Endothelial cell of umbilical vein (primary cell): ENCODE measurements at regions not wholly inside any gene's neighbourhood (a gene's known extent, or its start where the extent isn't known, plus 50 kb on each side); places are given as distances from the start of the nearest gene placed in this dataset.

Experiments
- EZH2 ChIP-seq: IDR thresholded peaks from 2 replicates; pipeline ENCODE4 v1.6.1; 2012; ENCODE audit warnings: borderline replicate concordance, low read depth, mild to moderate bottlenecking, moderate library complexity, low read length, inconsistent platforms; ENCODE audit not compliant: severe bottlenecking
- FOS ChIP-seq: IDR thresholded peaks from 2 replicates; pipeline ENCODE4 v1.6.1; 2011; ENCODE audit warnings: mild to moderate bottlenecking, low read length, moderate library complexity, borderline replicate concordance; ENCODE audit not compliant: insufficient read depth
- GATA2 ChIP-seq: IDR thresholded peaks from 2 replicates; pipeline ENCODE4 v1.7.0; 2011; ENCODE audit warnings: low read depth, mild to moderate bottlenecking, moderate library complexity, mixed read lengths, low read length; ENCODE audit not compliant: insufficient read length, insufficient read depth
- JUN ChIP-seq: IDR thresholded peaks from 2 replicates; pipeline ENCODE4 v1.6.1; 2011; ENCODE audit warnings: borderline replicate concordance, low read depth; ENCODE audit not compliant: insufficient read length, insufficient read depth
- MYC ChIP-seq: IDR thresholded peaks from one replicate; pipeline ENCODE4 v1.6.1; 2011; ENCODE audit warnings: mild to moderate bottlenecking, low read depth, low read length
- POLR2A ChIP-seq: IDR thresholded peaks from 2 replicates; pipeline ENCODE4 v1.6.1; 2012; ENCODE audit warnings: low read depth, mild to moderate bottlenecking, control low read depth, low read length
- POLR2AphosphoS5 ChIP-seq: IDR thresholded peaks from 2 replicates; pipeline ENCODE4 v1.6.1; 2012; ENCODE audit warnings: low read depth, mild to moderate bottlenecking, control low read depth, low read length, moderate library complexity; ENCODE audit not compliant: insufficient read depth
- TF ChIP-seq, protein P1 (sequence below), 2 donors: IDR thresholded peaks; 1 replicate in 1 of 2; 2 replicates in 1 of 2; pipeline ENCODE4 v1.5.1; 2011; ENCODE audit warnings: low read length in 2 of 2, mild to moderate bottlenecking in 2 of 2, moderate library complexity in 2 of 2, control low read depth in 1 of 2, inconsistent platforms in 1 of 2, low read depth in 1 of 2; ENCODE audit not compliant: insufficient read depth in 1 of 2; ENCODE audit errors: extremely low read depth in 1 of 2
- TF ChIP-seq, protein P2 (sequence below): IDR thresholded peaks from 2 replicates; pipeline ENCODE4 v1.6.1; 2011; ENCODE audit not compliant: insufficient read depth, insufficient read length

DNA sequence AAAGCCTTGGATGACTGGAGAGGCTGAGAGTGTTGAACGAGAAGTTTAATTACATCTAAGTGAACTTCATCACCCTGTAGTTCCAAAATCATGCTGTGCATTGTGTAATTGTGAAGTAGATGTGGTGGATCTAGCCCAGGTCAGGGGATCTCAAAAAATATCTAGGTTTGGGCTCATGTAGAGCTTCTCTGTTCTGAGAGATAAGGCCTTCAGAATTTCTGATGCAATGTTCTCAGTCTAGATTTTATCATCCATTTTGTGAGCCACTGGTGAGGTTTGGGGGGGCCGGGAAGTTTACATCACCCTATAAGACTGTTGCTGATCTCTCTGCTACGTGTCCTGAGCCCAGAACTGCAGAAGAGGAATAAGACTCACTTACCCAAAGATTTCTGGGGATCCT lies 719.4 kb downstream of the SOCS6 start:
- TF ChIP-seq, protein P1, sequence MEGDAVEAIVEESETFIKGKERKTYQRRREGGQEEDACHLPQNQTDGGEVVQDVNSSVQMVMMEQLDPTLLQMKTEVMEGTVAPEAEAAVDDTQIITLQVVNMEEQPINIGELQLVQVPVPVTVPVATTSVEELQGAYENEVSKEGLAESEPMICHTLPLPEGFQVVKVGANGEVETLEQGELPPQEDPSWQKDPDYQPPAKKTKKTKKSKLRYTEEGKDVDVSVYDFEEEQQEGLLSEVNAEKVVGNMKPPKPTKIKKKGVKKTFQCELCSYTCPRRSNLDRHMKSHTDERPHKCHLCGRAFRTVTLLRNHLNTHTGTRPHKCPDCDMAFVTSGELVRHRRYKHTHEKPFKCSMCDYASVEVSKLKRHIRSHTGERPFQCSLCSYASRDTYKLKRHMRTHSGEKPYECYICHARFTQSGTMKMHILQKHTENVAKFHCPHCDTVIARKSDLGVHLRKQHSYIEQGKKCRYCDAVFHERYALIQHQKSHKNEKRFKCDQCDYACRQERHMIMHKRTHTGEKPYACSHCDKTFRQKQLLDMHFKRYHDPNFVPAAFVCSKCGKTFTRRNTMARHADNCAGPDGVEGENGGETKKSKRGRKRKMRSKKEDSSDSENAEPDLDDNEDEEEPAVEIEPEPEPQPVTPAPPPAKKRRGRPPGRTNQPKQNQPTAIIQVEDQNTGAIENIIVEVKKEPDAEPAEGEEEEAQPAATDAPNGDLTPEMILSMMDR (IDR thresholded peaks at IDR 0.05; ENCODE audit: extremely low read depth in 1 of 2, insufficient read depth in 1 of 2, low read depth in 1 of 2, low read length in 2 of 2): no peak
- TF ChIP-seq MYC (no peak), POLR2A (no peak), POLR2AphosphoS5 (no peak), EZH2 (no peak), JUN (no peak), FOS (no peak), GATA2 (no peak)
- TF ChIP-seq, protein P2, sequence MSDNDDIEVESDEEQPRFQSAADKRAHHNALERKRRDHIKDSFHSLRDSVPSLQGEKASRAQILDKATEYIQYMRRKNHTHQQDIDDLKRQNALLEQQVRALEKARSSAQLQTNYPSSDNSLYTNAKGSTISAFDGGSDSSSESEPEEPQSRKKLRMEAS: no peak
